Parathyroid adenoma (tissue), 2 donors: ENCODE measurements at regions not wholly inside any gene's neighbourhood (a gene's known extent, or its start where the extent isn't known, plus 50 kb on each side); places are given as distances from the start of the nearest gene placed in this dataset.

Experiments used
- H2AFZ ChIP-seq: fragments of 300-600 bp; sonication (generic); one replicate; pipeline ENCODE4 v1.7.0; 2017; ENCODE audit warnings: antibody characterized with exemption, mild to moderate bottlenecking
- H3K27ac ChIP-seq: fragments of 300-600 bp; sonication (generic); one replicate; pipeline ENCODE4 v1.7.0; 2017
- H3K27me3 ChIP-seq: fragments of 300-600 bp; sonication (generic); one replicate; pipeline ENCODE4 v1.7.0; 2017; ENCODE audit warnings: low read length; ENCODE audit not compliant: control insufficient read depth, insufficient read depth
- H3K36me3 ChIP-seq: fragments of 300-600 bp; sonication (generic); one replicate; pipeline ENCODE4 v1.7.0; 2017; ENCODE audit warnings: low read length; ENCODE audit not compliant: control insufficient read depth, insufficient read depth
- H3K4me1 ChIP-seq: fragments of 300-600 bp; sonication (generic); one replicate; pipeline ENCODE4 v1.7.0; 2017; ENCODE audit warnings: control low read depth
- H3K4me2 ChIP-seq: fragments of 300-600 bp; sonication (generic); one replicate; pipeline ENCODE4 v1.7.0; 2017; ENCODE audit warnings: low read length
- H3K4me3 ChIP-seq: fragments of 300-600 bp; sonication (generic); one replicate; pipeline ENCODE4 v1.7.0; 2017; ENCODE audit warnings: low read depth, low read length
- H3K79me2 ChIP-seq: fragments of 300-600 bp; sonication (generic); one replicate; pipeline ENCODE4 v1.7.0; 2017; ENCODE audit warnings: control low read depth
- H3K9ac ChIP-seq: fragments of 300-600 bp; sonication (generic); one replicate; pipeline ENCODE4 v1.7.0; 2017; ENCODE audit warnings: mild to moderate bottlenecking
- H3K9me3 ChIP-seq: fragments of 300-600 bp; sonication (generic); one replicate; pipeline ENCODE4 v1.7.0; 2017; ENCODE audit warnings: low read length; ENCODE audit not compliant: control insufficient read depth
- TF ChIP-seq, protein P1 (sequence below): fragments of 300-600 bp; sonication (generic); IDR thresholded peaks from one replicate; pipeline ENCODE4 v1.7.0; 2017; ENCODE audit warnings: antibody characterized with exemption, mild to moderate bottlenecking
- donor health status: primary hyperparathyroidism.

DNA sequence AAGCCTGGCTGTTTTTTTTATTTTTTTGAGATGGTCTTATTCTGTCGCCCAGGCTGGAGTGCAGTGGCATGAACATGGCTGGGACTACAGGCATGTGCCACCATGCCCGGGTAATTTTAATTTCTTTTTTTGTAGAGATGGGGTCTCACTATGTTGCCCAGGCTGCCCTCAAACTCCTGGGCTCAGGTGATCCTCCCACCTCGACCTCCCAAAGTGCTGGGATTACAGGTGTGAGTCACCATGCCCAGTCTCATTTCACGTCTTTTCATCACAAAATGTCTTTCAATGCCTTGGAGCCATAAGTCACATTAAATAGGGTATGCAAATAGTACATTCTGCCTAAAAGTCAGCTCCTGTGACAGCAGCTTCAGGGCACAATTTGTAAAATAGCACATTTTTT lies 52.8 kb downstream of the SOX2 start:
- H3K4me2 ChIP-seq, result no peak overlapping the region

DNA sequence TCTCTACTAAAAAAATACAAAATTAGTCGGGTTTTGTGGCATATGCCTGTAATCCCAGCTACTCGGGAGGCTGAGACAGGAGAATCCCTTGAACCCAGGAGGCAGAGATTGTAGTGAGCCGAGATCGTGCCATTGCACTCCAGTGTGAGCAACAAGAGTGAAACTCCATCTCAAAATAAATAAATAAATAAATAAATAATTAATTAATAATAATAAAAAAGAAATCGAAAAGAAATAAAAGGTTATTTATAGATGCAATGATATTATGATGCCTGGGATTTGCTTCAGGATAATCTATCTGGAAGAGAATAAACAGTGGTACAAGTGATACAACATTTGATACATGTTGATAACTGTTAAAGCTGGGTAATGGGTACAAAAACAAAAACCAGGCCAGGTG lies 58.6 kb downstream of the SOX2 start:
- no peaks in the 10 kb centered on the region for H3K9me3 ChIP-seq
- H2AFZ ChIP-seq, result no peak overlapping the region
- no peaks in the 10 kb centered on the region for H3K79me2 ChIP-seq
- no peak overlapping the region for H3K27ac ChIP-seq
- no peak overlapping the region for H3K9ac ChIP-seq
- H3K4me3 ChIP-seq, result no peak overlapping the region
- no peaks in the 10 kb centered on the region for H3K36me3 ChIP-seq
- H3K27me3 ChIP-seq, result no peaks in the 10 kb centered on the region
- TF ChIP-seq, protein P1, sequence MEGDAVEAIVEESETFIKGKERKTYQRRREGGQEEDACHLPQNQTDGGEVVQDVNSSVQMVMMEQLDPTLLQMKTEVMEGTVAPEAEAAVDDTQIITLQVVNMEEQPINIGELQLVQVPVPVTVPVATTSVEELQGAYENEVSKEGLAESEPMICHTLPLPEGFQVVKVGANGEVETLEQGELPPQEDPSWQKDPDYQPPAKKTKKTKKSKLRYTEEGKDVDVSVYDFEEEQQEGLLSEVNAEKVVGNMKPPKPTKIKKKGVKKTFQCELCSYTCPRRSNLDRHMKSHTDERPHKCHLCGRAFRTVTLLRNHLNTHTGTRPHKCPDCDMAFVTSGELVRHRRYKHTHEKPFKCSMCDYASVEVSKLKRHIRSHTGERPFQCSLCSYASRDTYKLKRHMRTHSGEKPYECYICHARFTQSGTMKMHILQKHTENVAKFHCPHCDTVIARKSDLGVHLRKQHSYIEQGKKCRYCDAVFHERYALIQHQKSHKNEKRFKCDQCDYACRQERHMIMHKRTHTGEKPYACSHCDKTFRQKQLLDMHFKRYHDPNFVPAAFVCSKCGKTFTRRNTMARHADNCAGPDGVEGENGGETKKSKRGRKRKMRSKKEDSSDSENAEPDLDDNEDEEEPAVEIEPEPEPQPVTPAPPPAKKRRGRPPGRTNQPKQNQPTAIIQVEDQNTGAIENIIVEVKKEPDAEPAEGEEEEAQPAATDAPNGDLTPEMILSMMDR, result no peak
- no peaks in the 10 kb centered on the region for H3K4me1 ChIP-seq
- H3K4me2 ChIP-seq, result no peak overlapping the region

More for the DNA sequence above, 52.8 kb downstream of the SOX2 start:
- Histone ChIP-seq H2AFZ (no peak overlapping the region), H3K4me1 (no peaks in the 10 kb centered on the region), H3K36me3 (no peaks in the 10 kb centered on the region), H3K9me3 (no peaks in the 10 kb centered on the region), H3K27me3 (no peaks in the 10 kb centered on the region), H3K27ac (no peak overlapping the region), H3K79me2 (no peaks in the 10 kb centered on the region), H3K4me3 (no peak overlapping the region), H3K9ac (no peak overlapping the region)
- TF ChIP-seq, protein P1, result no peak

DNA sequence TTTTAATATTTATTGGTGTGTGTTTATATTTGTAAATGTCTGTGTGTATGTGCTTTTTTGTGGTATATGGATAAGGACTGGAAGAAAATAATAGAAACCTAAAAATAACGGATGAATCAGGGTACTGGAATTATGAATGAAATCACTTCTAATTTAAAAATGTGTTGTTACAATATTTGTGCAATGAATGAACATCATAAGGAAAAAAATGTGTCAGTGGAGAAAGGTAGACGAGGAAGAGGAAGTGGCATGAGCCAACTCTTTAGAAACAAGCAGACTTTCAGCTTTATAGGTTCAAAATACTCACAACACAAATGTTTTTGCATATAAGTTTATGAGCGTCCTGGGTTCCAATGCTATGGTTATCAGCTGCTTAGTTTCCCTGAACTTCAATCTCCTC lies 59.4 kb downstream of the SOX2 start:
- Histone ChIP-seq H3K9ac (no peak overlapping the region), H3K27me3 (no peaks in the 10 kb centered on the region), H2AFZ (no peak overlapping the region), H3K4me2 (no peak overlapping the region), H3K36me3 (no peaks in the 10 kb centered on the region), H3K9me3 (no peaks in the 10 kb centered on the region), H3K27ac (no peak overlapping the region), H3K4me3 (no peak overlapping the region), H3K4me1 (no peaks in the 10 kb centered on the region), H3K79me2 (no peaks in the 10 kb centered on the region)
- TF ChIP-seq, protein P1, result no peak

DNA sequence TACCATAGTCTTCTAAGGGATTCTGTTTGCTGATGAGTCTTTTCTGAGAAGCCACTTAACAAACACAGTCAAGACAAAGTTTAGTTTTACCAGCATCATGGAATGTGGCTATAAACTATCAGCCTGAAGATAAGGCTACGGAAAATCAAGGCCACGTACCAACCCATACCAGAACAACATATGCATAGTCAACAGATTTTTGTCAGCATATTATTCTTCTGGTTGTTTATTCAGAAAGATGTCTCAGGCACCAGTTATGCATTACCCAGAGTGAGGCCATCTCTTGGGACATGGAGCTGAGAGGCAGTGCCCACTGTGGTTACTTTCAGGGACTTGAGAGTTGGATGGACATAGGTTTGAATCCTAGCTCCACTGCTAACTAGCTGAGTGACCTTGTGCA lies 60.4 kb downstream of the SOX2 start:
- Histone ChIP-seq H3K4me1 (no peaks in the 10 kb centered on the region), H3K27me3 (no peaks in the 10 kb centered on the region), H3K4me3 (no peak overlapping the region), H3K27ac (no peak overlapping the region), H3K4me2 (no peak overlapping the region), H3K9me3 (no peaks in the 10 kb centered on the region), H2AFZ (no peak overlapping the region), H3K36me3 (no peaks in the 10 kb centered on the region), H3K9ac (no peak overlapping the region), H3K79me2 (no peaks in the 10 kb centered on the region)
- TF ChIP-seq, protein P1, result no peak

DNA sequence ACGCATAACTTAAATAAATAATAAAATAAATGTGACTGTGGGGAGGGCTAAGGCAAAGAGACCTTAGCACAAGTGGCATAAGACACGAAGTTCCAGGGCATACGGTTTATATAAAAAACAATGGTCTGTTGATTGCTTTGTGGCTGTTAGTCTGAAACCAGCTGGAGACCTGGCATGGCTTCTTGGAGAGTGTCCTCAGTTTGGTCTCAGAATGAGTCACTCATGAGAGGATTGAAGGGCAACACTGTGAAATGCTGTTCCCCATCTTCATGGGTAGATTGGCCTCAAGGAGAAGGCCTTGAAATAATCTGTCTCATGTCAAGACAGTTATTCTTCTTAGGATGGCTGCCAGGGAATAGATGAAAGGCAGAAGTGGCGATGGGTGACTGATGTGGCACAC lies 62.2 kb downstream of the SOX2 start:
- H3K36me3 ChIP-seq, result no peaks in the 10 kb centered on the region
- no peaks in the 10 kb centered on the region for H3K4me1 ChIP-seq
- H3K4me3 ChIP-seq, result no peak overlapping the region
- H3K27ac ChIP-seq, result no peak overlapping the region
- no peak overlapping the region for H3K9ac ChIP-seq
- no peak overlapping the region for H3K4me2 ChIP-seq
- TF ChIP-seq, protein P1, result no peak
- H3K27me3 ChIP-seq, result no peaks in the 10 kb centered on the region
- no peaks in the 10 kb centered on the region for H3K79me2 ChIP-seq
- H2AFZ ChIP-seq, result no peak overlapping the region
- no peaks in the 10 kb centered on the region for H3K9me3 ChIP-seq
